IMR-90 (cell line): ENCODE measurements at regions not wholly inside any gene's neighbourhood (a gene's known extent, or its start where the extent isn't known, plus 50 kb on each side); places are given as distances from the start of the nearest gene placed in this dataset.

Source experiments
- CEBPB ChIP-seq: IDR thresholded peaks from 2 replicates; pipeline ENCODE4 v1.6.1; 2012; ENCODE audit warnings: low read depth, low read length, improper control_type of control experiment
- CHD1 ChIP-seq: IDR thresholded peaks from 2 replicates; pipeline ENCODE4 v1.6.1; 2012; ENCODE audit warnings: low read depth, low read length, improper control_type of control experiment
- NFE2L2 ChIP-seq: fragments of 150-350 bp; IDR thresholded peaks from 2 replicates; pipeline ENCODE4 v1.6.1; 2016; ENCODE audit warnings: low read depth, mild to moderate bottlenecking, low read length
- POLR2A ChIP-seq: IDR thresholded peaks from 2 replicates; pipeline ENCODE4 v1.6.1; 2012; ENCODE audit warnings: mild to moderate bottlenecking, low read depth, low read length
- RAD21 ChIP-seq: IDR thresholded peaks from 2 replicates; pipeline ENCODE4 v1.6.1; 2012; ENCODE audit warnings: low read length, improper control_type of control experiment
- TF ChIP-seq, protein P1 (sequence below): conservative IDR thresholded peaks from 2 replicates; pipeline ENCODE4 v1.5.1; 2012; ENCODE audit warnings: mild to moderate bottlenecking, low read depth, low read length, improper control_type of control experiment
- TF ChIP-seq, protein P2 (sequence below): fragments of 150-350 bp; IDR thresholded peaks from 2 replicates; pipeline ENCODE4 v1.6.1; 2017; ENCODE audit warnings: mild to moderate bottlenecking, antibody characterized with exemption, low read length, low read depth

DNA sequence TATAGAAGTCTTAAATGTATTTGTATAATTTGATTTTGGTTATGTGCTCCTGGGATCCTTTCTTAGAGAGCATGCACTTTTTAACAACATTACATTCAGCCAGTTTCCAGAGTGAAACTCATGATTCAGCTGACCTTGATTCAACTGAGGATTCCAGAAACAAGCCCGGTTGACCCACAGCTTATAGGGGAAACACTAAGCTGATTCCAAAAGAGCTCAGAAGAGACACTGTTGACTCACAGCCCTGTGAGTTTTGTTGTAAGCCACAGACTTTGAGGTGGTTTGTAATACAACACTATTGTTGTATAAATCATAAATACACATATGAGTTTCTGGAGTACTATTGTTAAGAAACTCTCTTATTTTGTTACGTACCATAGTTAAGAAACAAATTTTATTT, 133.8 kb upstream of the MGAT4C start:
- TF ChIP-seq, protein P1, sequence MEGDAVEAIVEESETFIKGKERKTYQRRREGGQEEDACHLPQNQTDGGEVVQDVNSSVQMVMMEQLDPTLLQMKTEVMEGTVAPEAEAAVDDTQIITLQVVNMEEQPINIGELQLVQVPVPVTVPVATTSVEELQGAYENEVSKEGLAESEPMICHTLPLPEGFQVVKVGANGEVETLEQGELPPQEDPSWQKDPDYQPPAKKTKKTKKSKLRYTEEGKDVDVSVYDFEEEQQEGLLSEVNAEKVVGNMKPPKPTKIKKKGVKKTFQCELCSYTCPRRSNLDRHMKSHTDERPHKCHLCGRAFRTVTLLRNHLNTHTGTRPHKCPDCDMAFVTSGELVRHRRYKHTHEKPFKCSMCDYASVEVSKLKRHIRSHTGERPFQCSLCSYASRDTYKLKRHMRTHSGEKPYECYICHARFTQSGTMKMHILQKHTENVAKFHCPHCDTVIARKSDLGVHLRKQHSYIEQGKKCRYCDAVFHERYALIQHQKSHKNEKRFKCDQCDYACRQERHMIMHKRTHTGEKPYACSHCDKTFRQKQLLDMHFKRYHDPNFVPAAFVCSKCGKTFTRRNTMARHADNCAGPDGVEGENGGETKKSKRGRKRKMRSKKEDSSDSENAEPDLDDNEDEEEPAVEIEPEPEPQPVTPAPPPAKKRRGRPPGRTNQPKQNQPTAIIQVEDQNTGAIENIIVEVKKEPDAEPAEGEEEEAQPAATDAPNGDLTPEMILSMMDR: no peak
- TF ChIP-seq POLR2A (no peak), RAD21 (no peak), CEBPB (no peak), NFE2L2 (no peak), CHD1 (no peak)
- TF ChIP-seq, protein P2, sequence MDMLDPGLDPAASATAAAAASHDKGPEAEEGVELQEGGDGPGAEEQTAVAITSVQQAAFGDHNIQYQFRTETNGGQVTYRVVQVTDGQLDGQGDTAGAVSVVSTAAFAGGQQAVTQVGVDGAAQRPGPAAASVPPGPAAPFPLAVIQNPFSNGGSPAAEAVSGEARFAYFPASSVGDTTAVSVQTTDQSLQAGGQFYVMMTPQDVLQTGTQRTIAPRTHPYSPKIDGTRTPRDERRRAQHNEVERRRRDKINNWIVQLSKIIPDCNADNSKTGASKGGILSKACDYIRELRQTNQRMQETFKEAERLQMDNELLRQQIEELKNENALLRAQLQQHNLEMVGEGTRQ: no peak
